Mesothelial cell of epicardium (in vitro differentiated cells): ENCODE measurements at regions not wholly inside any gene's neighbourhood (a gene's known extent, or its start where the extent isn't known, plus 50 kb on each side); places are given as distances from the start of the nearest gene placed in this dataset.

Experiments
- DNase-seq, 2 experiments: peaks; one replicate each; pipeline ENCODE4 v3.0.0; 2021; ENCODE audit warnings: low spot score in 2 of 2; ENCODE audit not compliant: unreplicated experiment in 2 of 2
- H3K27ac Mint-ChIP-seq: 2 replicates; pipeline ENCODE4 v1.8.0; 2021; ENCODE audit warnings: mixed read lengths
- H3K27me3 Mint-ChIP-seq: 2 replicates; pipeline ENCODE4 v1.8.0; 2021; ENCODE audit warnings: low read depth, mixed read lengths
- H3K36me3 Mint-ChIP-seq: 2 replicates; pipeline ENCODE4 v1.8.0; 2021; ENCODE audit warnings: mixed read lengths
- H3K4me1 Mint-ChIP-seq: 2 replicates; pipeline ENCODE4 v1.8.0; 2021; ENCODE audit warnings: mixed read lengths
- H3K4me3 Mint-ChIP-seq: 2 replicates; pipeline ENCODE4 v1.8.0; 2021; ENCODE audit warnings: mild to moderate bottlenecking, moderate library complexity, mixed read lengths
- H3K9me3 Mint-ChIP-seq: 2 replicates; pipeline ENCODE4 v1.8.0; 2021; ENCODE audit warnings: mixed read lengths
- CTCF ChIP-seq: fragments of 200-600 bp; sonication (generic); IDR thresholded peaks from one replicate; pipeline ENCODE4 v1.5.0; 2021; ENCODE audit warnings: antibody characterized with exemption; ENCODE audit not compliant: unreplicated experiment

- no peaks in the 10 kb centered on the region for H3K27me3 Mint-ChIP-seq
- H3K27ac Mint-ChIP-seq = no peak overlapping the region
- H3K4me3 Mint-ChIP-seq = no peak overlapping the region
- H3K4me1 Mint-ChIP-seq = peaks cover 8% of the 10 kb centered on the region
- no peaks in the 10 kb centered on the region for H3K36me3 Mint-ChIP-seq
- peaks cover 4% of the 10 kb centered on the region for H3K9me3 Mint-ChIP-seq
- no peak for DNase-seq
- TF ChIP-seq CTCF = no peak
Measured at GRCh38 chr2:150109912-150110311, 377.6 kb downstream of the RND3 start.

GRCh38 chr2:150109028-150109427 is 378.4 kb downstream of the RND3 start:
- peaks cover 8% of the 10 kb centered on the region for H3K4me1 Mint-ChIP-seq
- no peak overlapping the region for H3K27ac Mint-ChIP-seq
- no peak for TF ChIP-seq CTCF
- DNase-seq = no peak
- H3K4me3 Mint-ChIP-seq = no peak overlapping the region
- H3K36me3 Mint-ChIP-seq = no peaks in the 10 kb centered on the region
- no peaks in the 10 kb centered on the region for H3K27me3 Mint-ChIP-seq
- peaks cover 5% of the 10 kb centered on the region for H3K9me3 Mint-ChIP-seq

GRCh38 chr2:150107816-150108215 is 379.7 kb downstream of the RND3 start:
- no peak overlapping the region for H3K4me3 Mint-ChIP-seq
- no peaks in the 10 kb centered on the region for H3K36me3 Mint-ChIP-seq
- peaks cover 8% of the 10 kb centered on the region for H3K4me1 Mint-ChIP-seq
- H3K27me3 Mint-ChIP-seq = no peaks in the 10 kb centered on the region
- no peak for DNase-seq
- TF ChIP-seq CTCF = no peak
- H3K9me3 Mint-ChIP-seq = peaks cover 5% of the 10 kb centered on the region
- H3K27ac Mint-ChIP-seq = no peak overlapping the region

GRCh38 chr2:150107170-150107569 is 380.3 kb downstream of the RND3 start:
- DNase-seq = no peak
- no peak for TF ChIP-seq CTCF
- Mint-ChIP-seq H3K36me3 (no peaks in the 10 kb centered on the region), H3K4me1 (peaks cover 8% of the 10 kb centered on the region), H3K4me3 (no peak overlapping the region), H3K27ac (no peak overlapping the region), H3K27me3 (no peaks in the 10 kb centered on the region), H3K9me3 (peaks cover 5% of the 10 kb centered on the region)

GRCh38 chr2:150101947-150102346 is 385.5 kb downstream of the RND3 start:
- no peaks in the 10 kb centered on the region for H3K27me3 Mint-ChIP-seq
- peaks cover 14% of the 10 kb centered on the region for H3K4me1 Mint-ChIP-seq
- H3K36me3 Mint-ChIP-seq = no peaks in the 10 kb centered on the region
- no peak for DNase-seq
- H3K9me3 Mint-ChIP-seq = peaks cover 5% of the 10 kb centered on the region
- H3K4me3 Mint-ChIP-seq = no peak overlapping the region
- TF ChIP-seq CTCF = no peak
- no peak overlapping the region for H3K27ac Mint-ChIP-seq

GRCh38 chr2:150100834-150101233 is 386.6 kb downstream of the RND3 start:
- no peak overlapping the region for H3K27ac Mint-ChIP-seq
- no peak overlapping the region for H3K4me3 Mint-ChIP-seq
- no peaks in the 10 kb centered on the region for H3K36me3 Mint-ChIP-seq
- DNase-seq = no peak
- no peaks in the 10 kb centered on the region for H3K27me3 Mint-ChIP-seq
- TF ChIP-seq CTCF = no peak
- H3K4me1 Mint-ChIP-seq = peaks cover 14% of the 10 kb centered on the region
- H3K9me3 Mint-ChIP-seq = peaks cover 5% of the 10 kb centered on the region
